C4-2B (cell line): ENCODE measurements at regions not wholly inside any gene's neighbourhood (a gene's known extent, or its start where the extent isn't known, plus 50 kb on each side); places are given as distances from the start of the nearest gene placed in this dataset.

ENCODE experiments used
- CTCF ChIP-seq: fragments of 450-650 bp; conservative IDR thresholded peaks from 2 replicates; pipeline ENCODE4 v1.5.1; 2017; ENCODE audit warnings: mild to moderate bottlenecking
- ZFX ChIP-seq: fragments of 450-650 bp; IDR thresholded peaks from 2 replicates; pipeline ENCODE4 v1.6.1; 2017

- TF ChIP-seq CTCF: peak; percentile 88
- TF ChIP-seq ZFX: no peak
These were observed 120.1 kb upstream of the FZD10 start for GRCh38 chr12:130041983-130042812.
